Urinary bladder (tissue), 3 donors: ENCODE measurements at regions not wholly inside any gene's neighbourhood (a gene's known extent, or its start where the extent isn't known, plus 50 kb on each side); places are given as distances from the start of the nearest gene placed in this dataset.
"Not testable (repeated sequence)": the region's sequence is repeated elsewhere in the genome, so short reads cannot be mapped to it uniquely, and the experiment has no call there.

Experiments used
- DNase-seq: peaks from one replicate; pipeline ENCODE4 v3.0.0-alpha.2; 2015; ENCODE audit errors: extremely low spot score
- H3K27ac ChIP-seq: one replicate; pipeline ENCODE4 v1.5.1; 2013; ENCODE audit warnings: low read depth, mild to moderate bottlenecking, moderate library complexity
- H3K36me3 ChIP-seq: one replicate; pipeline ENCODE4 v1.6.1; 2013; ENCODE audit warnings: mild to moderate bottlenecking, moderate library complexity; ENCODE audit not compliant: insufficient read depth
- H3K4me1 ChIP-seq: one replicate; pipeline ENCODE4 v1.6.1; 2013; ENCODE audit warnings: mild to moderate bottlenecking, moderate library complexity; ENCODE audit not compliant: insufficient read depth
- H3K4me3 ChIP-seq: one replicate; pipeline ENCODE4 v1.5.1; 2013; ENCODE audit warnings: low read depth, low read length
- WGBS: extraction: QIAGEN DNeasy Blood & Tissue Kit; methylation state at CpG from one replicate; pipeline ENCODE4 v1.1.7; 2013; 5-methylcytosine and 5-hydroxymethylcytosine counted together
- donor health status: healthy with polysubstance abuse.
- donor health status: healthy.

DNA sequence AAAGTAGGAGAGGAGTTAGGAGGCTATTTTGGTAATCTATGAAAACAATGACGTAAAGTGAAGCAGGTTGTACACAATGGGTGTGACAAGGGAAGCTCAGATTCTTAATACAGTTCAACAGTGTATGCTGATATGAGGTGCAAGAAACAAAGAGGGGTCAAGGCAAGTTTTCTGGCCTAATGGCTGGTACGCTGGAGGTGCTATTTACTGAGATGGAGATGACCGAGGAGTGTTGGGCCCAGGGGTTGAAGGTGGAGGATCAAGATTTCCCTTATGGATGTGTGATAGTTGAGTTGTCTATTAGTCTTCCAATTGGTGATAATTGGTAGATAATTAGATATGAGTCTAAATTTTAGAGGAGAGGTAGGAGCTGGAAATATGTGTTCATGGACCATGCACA is 194.0 kb downstream of the FOXD4L6 start:
- 94% methylated on average over 3 of the region's 3 CpGs for WGBS
- not testable (repeated sequence) for H3K4me3 ChIP-seq, H3K36me3 ChIP-seq, DNase-seq, H3K27ac ChIP-seq, H3K4me1 ChIP-seq

DNA sequence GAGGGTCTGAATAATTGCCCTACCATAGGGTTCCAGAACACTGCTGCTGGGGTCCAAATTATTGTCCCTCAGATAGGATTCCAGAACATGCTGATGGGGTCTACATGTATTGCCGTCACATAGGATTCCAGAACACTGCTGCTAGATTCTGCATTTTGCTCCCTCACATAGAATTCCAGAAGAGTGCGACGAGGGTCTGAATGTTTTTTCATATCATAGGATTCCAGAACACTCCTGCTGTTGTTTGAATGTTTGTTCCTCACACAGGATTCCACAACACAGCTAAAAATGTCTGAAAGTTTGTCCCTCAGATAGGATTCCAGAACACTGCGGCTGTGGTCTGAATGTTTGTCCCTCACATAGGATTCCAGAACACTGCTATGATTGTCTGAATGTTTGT is 198.1 kb downstream of the FOXD4L6 start:
- H3K4me3 ChIP-seq, H3K27ac ChIP-seq, H3K4me1 ChIP-seq, H3K36me3 ChIP-seq, DNase-seq: not testable (repeated sequence)
- 85% methylated on average over 4 of the region's 4 CpGs for WGBS

DNA sequence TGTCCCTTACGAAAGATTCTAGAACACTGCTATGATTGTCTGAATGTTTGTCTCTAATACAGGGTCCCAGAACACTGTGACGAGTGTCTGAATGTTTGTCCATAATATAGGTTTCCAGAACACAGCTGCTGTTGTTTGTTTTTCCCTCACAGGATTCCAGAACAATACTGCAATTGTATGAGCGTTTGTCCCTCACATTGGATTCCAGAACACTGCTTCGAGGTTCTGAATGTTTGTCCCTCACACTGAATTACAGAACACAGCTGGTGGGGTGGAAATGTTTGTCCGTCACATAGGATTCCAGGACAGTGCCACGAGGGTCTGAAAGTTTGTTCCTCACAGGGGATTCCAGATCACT is 199.0 kb downstream of the FOXD4L6 start:
- DNase-seq, H3K27ac ChIP-seq, H3K4me3 ChIP-seq, H3K4me1 ChIP-seq, H3K36me3 ChIP-seq: not testable (repeated sequence)
- WGBS, result 77% methylated on average over 6 of the region's 6 CpGs

DNA sequence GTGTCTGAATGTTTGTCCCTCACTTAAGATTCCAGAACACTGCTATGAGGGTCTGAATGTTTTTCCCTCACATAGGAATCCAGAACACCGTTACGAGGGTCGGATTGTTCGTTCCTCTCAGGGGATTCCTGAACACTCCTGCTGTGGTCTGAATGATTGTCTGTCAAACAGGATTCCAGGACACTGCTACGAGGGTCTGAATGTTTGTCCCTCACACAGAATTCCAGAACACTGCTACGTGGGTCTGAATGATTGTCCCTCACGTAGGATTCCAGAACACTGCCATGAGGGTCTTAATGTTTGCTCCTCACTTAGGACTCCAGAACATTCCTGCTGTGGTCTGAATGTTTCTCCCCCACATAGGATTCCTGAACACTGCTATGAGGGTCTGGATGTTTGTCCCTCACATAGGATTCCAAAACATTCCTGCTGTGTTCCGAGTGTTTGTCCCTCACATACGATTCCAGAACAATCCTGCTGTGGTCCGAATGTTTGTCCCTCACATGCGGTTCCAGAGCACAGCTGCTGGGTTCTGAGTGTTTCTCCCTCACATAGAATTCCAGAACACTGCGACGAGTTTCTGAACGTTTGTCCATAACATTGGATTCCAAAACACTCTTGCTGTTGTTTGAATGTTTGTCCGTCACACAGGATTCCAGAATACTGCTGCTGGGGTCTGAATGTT is 199.5 kb downstream of the FOXD4L6 start:
- WGBS, result 71% methylated on average over 15 of the region's 15 CpGs
- H3K4me3 ChIP-seq, result no peak overlapping the region
- no peak overlapping the region for H3K27ac ChIP-seq
- no peaks in the 10 kb centered on the region for H3K36me3 ChIP-seq
- no peak for DNase-seq
- no peaks in the 10 kb centered on the region for H3K4me1 ChIP-seq

DNA sequence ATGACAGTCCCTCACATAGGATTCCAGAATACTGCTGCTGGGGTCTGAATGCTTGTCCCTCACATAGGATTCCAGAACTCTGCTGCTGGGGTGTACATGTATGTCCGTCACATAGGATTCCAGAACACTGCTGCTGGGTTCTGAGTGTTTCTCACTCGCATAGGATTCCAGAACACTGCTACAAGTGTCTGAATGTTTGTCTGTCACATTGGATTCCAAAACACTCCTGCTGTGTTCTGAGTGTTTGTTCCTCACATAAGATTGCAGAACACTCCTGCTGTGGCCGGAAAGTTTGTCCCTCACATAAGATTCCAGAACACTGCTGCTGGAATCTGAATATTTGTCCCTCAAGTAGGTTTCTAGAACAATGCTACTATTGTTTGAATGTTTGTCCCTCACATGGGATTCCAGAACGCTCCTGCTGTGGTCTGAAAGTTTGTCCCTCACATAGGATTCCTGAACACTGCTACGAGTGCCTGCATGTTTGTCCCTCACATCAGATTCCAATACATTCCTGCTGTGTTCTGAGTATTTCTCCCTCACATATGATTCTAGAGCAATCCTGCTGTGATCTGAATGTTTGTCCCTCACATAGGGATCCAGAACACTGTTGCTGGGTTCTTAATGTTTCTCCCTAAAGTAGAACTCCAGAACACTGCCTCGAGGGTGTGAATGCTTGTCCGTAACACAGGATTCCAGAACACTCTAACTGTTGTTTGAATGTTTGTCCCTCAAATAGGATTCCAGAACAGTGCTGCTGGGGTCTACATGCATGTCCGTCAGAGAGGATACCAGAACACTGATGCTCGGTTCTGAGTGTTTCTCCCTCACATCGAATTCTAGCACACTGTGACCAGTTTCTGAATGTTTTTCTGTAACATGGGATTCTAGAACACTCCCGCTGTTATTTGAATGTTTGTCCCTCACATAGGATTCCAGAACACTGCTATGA is 200.4 kb downstream of the FOXD4L6 start:
- no peak overlapping the region for H3K27ac ChIP-seq
- 70% methylated on average over 11 of the region's 11 CpGs for WGBS
- no peak overlapping the region for H3K4me3 ChIP-seq
- no peaks in the 10 kb centered on the region for H3K36me3 ChIP-seq
- DNase-seq, result no peak
- H3K4me1 ChIP-seq, result no peaks in the 10 kb centered on the region

DNA sequence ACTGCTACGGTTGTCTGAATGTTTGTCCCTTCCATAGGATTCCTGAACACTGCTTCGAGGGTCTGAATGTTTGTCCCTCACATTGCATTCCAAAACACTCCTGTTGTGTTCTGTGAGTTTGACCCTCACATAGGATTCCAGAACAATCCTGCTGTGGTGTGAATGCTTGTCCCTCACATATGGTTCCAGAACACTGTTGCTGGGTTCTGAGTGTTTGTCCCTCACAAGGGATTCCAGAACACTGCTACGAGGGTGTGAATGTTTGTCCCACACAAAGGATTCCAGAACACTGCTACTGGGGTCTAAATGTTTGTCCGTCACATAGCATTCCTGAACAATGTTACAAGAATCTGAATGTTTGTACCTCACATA is 201.2 kb downstream of the FOXD4L6 start:
- no peaks in the 10 kb centered on the region for H3K4me1 ChIP-seq
- H3K4me3 ChIP-seq, result no peak overlapping the region
- WGBS, result 73% methylated on average over 4 of the region's 4 CpGs
- H3K36me3 ChIP-seq, result no peaks in the 10 kb centered on the region
- no peak overlapping the region for H3K27ac ChIP-seq
- DNase-seq, result no peak

DNA sequence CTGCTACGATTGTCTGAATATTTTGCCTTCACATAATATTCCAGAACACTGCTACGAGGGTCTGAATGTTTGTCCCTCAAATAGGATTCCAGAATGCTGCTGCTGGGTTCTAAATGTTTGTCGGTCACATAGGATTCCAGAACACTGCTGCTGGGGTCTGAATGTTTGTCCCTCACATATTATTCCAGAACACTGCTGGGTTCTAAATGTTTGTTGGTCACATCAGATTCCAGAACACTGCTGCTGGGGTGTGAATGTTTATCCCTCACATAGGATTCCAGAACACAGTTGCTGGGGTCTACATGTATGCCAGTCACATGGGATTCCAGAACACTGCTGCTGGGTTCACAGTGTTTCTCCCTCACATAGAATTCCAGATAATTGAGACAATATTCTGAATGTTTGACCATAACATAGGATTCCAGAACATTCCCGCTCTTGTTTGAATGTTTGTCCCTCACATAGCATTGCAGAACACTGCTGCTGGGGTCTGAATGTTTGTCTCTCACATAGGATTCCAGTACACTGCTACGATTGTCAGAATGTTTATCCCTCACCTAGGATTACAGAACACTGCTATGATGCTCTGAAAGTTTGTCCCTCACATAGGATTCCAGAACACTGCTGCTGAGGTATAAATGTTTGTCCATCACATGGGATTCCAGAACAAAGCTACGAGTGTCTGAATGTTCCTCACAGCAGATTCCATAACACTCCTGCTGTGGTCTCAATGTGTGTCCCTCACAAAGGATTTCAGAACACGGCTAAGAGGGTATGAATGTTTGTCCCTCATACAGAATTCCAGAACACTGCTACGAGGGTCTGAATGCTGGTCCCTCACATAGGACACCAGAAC is 201.8 kb downstream of the FOXD4L6 start:
- 69% methylated on average over 8 of the region's 8 CpGs for WGBS
- Histone ChIP-seq H3K4me3 (no peak overlapping the region), H3K4me1 (no peaks in the 10 kb centered on the region), H3K27ac (no peak overlapping the region), H3K36me3 (no peaks in the 10 kb centered on the region)
- DNase-seq, result no peak

DNA sequence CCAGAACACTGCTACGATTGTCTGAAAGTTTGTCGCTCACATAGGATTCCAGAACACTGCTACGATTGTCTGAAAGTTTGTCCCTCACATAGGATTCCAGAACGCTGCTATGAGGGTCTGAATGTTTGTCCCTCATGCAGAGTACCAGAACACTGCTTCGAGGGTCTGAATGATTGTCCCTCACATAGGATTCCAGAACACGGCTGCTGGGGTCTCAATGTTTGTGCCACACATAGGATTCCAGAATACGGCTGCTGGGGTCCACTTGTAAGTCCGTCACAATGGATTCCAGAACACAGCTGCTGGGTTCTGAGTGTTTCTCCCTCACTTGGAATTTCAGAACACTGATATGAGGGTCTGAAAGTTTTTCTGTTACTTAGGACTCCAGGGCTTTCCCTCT is 203.3 kb downstream of the FOXD4L6 start:
- Histone ChIP-seq H3K27ac (no peak overlapping the region), H3K4me1 (no peaks in the 10 kb centered on the region), H3K36me3 (no peaks in the 10 kb centered on the region), H3K4me3 (no peak overlapping the region)
- no peak for DNase-seq
- 73% methylated on average over 8 of the region's 8 CpGs for WGBS

DNA sequence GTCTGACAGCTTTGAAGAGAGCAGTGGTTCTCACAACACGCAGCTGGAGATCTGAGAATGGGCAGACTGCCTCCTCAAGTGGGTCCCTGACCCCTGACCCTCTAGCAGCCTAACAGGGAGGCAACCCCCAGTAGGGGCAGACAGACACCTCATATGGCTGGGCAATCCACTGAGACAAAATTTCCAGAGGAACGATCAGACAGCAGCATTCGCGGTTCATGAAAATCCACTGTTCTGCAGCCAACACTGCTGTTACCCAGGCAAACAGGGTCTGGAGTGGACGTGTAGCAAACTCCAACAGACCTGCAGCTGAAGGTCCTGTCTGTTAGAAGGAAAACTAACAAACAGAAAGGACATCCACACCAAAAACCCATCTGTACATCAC is 212.1 kb downstream of the FOXD4L6 start:
- not testable (repeated sequence) for H3K36me3 ChIP-seq, DNase-seq, H3K27ac ChIP-seq, H3K4me3 ChIP-seq, H3K4me1 ChIP-seq
- 78% methylated on average over 5 of the region's 5 CpGs for WGBS

DNA sequence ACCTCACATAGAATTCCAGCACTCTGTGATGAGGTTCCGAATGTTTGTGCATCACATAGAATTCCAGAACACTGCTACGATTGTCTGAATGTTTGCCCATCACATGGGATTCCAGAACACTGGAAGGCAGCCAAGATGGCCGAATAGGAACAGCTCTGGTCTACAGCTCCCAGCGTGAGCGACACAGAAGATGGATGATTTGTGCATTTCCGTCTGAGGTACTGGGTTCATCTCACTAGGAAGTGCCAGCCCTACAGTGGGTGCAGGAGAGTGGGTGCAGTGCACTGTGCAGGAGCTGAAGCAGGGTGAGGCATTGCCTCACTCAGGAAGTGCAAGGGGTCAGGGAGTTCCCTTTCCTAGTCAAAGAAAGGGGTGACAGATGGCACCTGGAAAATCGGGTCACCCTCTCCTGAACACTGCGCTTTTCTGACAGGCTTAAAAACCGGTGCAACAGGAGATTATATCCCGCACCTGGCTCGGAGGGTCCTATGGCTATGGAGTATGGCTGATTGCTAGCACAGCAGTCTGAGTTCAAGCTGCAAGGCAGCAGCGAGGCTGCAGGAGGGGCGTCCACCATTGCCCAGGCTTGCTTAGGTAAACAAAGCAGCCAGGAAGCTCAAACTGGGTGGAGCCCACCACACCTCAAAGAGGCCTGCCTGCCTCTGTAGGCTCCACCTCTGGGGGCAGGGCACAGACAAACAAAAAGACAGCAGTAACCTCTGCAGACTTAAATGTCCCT is 212.7 kb downstream of the FOXD4L6 start:
- H3K36me3 ChIP-seq, H3K4me3 ChIP-seq, H3K27ac ChIP-seq, DNase-seq, H3K4me1 ChIP-seq: not testable (repeated sequence)
- 85% methylated on average over 13 of the region's 13 CpGs for WGBS

DNA sequence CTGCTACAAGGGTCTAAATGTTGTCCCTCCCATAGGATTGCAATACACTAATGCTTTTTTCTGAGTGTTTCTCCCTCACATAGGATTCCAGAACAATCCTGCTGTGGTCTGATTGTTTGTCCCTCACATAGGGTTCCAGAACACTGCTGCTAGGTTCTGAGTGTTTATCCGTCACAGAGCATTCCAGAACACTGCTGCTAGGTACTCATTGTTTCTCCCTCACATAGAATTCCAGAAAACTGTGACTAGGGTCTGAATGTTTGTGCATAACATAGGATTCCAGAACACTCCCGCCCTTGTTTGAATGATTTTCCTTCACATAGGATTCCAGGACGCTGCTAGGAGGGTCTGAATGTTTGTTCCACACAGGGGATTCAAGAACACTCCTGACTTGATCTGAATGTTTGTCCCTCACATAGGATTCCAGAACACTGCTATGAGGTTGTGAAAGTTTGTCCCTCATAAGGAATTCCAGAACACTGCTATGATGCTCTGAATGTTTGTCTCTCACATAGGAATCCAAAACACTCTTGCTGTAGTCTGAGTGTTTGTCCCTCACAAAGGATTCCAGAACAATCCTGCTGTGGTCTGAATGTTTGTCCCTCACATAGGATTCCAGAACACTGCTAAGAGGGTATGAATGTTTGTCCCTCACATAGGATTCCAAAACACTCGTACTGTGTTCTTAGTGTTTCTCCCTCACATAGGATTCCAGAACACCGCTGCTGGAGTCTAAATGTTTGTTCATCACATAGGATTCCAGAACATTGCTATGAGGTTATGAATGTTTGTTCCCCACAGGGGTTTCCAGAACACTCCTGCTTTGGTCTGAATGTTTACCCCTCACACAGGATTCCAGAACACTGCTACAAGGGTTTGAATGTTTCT is 213.5 kb downstream of the FOXD4L6 start:
- no peaks in the 10 kb centered on the region for H3K4me1 ChIP-seq
- H3K36me3 ChIP-seq, result no peaks in the 10 kb centered on the region
- no peak overlapping the region for H3K27ac ChIP-seq
- DNase-seq, result no peak
- H3K4me3 ChIP-seq, result no peak overlapping the region
- 55% methylated on average over 5 of the region's 5 CpGs for WGBS

DNA sequence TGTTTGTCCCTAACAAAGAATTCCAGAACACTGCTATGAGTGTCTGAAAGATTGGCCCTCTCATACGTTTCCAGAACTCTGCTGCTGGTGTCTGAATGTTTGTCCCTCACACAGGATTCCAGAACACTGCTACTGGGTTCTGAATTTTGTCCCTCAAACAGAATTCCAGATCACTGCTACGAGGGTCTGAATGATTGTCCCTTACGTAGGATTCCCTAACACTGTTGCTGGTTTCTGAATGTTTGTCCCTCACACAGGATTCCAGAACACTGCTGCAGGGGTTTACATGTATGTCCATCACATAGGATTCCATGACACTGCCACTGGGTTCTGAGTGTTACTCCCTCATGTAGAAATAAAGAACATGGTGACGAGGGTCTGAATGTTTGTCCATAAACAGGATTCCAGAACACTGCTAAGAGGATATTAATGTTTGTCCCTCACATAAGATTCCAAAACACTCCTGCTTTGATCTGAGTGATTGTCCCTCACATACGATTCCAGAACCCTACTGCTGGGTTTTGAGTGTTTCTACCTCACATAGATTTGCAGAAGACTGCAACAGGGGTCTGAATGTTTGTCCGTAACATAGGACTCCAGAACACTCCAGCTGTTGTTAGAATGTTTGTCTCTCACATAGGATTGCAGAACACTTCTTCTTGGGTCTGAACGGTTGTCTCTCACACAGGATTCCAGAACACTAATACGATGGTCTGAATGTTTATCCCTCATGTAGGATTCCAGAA is 214.4 kb downstream of the FOXD4L6 start:
- Histone ChIP-seq H3K27ac (no peak overlapping the region), H3K36me3 (no peaks in the 10 kb centered on the region), H3K4me1 (no peaks in the 10 kb centered on the region), H3K4me3 (no peak overlapping the region)
- no peak for DNase-seq
- 65% methylated on average over 8 of the region's 8 CpGs for WGBS
